ENCODE measurements at regions not wholly inside any gene's neighbourhood (a gene's known extent, or its start where the extent isn't known, plus 50 kb on each side); places are given as distances from the start of the nearest gene placed in this dataset.
"Not testable (repeated sequence)": the region's sequence is repeated elsewhere in the genome, so short reads cannot be mapped to it uniquely, and the experiment has no call there.

DNA sequence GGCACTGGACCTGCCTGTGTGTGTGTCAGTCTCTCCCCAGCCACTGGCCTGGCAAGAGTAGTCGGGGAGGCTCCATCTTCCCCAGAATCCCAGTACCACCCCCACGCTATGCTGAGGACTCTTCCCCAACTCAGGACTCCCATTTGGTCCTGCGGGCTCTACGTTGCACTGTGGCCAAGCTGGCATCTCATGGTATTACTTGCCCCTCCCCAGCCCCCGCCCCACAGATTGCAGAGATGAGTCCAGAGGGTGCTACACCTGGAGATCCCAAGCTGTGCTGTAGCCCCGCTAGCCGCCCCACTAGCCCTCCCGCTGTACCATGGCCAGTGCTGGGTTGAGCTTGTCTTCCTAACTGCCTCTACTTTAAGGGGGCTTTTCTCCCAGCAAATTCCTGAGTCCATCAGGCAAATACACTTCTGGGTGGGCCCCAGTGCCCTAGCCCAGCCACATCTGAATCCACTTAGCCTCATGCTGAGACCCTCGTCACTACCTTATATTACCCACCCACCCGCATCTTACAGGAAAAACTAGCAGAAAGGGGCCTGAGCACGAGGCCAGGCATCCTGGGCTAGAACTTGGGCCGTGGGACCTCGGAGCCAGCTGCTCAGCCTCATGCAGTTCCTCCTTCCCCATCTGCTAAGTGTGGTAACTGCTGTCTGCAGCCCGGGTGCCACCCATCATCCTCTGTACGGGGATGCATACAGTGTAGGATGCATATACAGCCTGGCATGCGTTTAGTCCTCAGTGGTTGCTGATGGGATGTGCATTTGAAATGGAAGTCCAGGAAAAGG is 65.8 kb upstream of the CACUL1 start:
- no peak for DNase-seq
- no peak for TF ChIP-seq GATA1 (IDR thresholded peaks at IDR 0.05; ENCODE audit: low read depth, low read length)
- no peak for TF ChIP-seq POLR2A (IDR thresholded peaks at IDR 0.05; ENCODE audit: low read length)

- TF ChIP-seq POLR2A (IDR thresholded peaks at IDR 0.05; ENCODE audit: low read length) (no peak), GATA1 (IDR thresholded peaks at IDR 0.05; ENCODE audit: low read depth, low read length) (no peak)
- no peak for DNase-seq
These were observed 68.6 kb upstream of the CACUL1 start for GRCh38 chr10:118823256-118823907.

DNA sequence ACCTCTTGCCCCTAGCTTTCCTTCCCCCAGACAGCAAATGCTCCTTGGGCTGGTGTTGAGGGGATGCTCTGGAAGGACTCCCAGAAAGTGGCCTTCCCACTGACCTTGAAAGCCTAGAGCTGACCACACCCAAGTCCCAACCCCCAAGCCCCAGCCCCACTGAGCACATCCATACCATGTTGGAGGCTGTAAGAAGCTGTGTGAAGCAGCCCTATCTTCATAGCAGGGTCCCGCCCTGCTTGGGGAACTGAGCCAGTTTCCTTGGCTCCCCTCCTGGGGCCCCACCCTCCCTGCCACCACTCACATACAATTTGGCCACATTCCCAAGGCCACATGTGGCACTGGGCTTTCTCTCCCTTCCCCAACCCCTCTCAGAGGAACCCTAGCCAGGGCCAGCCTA is 72.3 kb upstream of the CACUL1 start:
- no peak for TF ChIP-seq POLR2A (IDR thresholded peaks at IDR 0.05; ENCODE audit: low read length)
- no peak for TF ChIP-seq GATA1 (IDR thresholded peaks at IDR 0.05; ENCODE audit: low read depth, low read length)
- DNase-seq, result no peak

DNA sequence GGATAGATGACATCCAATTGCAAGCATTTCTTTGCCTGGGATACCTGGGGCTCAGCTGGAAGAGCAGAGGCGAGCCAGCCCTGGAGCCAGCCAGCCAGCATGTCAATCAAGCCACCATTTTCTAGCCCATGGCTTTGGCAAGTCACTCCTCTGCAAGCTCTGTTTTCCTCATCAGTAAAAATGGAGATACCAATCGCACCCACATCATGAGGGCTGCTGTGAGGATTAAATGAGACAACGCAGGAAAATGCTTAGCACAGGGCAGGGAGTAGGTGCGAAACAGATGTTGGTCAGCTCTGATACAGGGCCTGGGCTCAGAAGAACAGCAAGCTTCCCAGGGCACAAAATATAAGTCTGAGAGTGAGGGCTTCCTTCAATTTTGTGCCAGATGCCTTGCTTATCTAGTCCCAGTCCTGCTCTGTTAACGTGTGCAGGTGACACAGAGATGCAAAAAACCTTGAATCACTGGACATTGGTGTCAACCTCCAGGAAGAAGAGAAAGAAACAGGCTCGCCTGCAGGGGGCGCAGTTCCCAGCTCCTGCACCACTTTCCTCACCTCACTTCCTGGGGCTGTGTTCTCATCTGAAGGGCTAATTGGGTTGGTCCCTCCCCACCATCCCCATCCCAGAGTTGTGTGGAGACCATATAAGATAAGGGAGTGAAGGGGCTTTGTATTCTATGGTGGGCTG is 72.8 kb upstream of the CACUL1 start:
- peak in 1 of 2 experiments; percentile 12 for DNase-seq
- TF ChIP-seq GATA1 (IDR thresholded peaks at IDR 0.05; ENCODE audit: low read depth, low read length), result no peak

GRCh38 chr10:118832241-118832651 is 77.5 kb upstream of the CACUL1 start:
- no peak for TF ChIP-seq GATA1 (IDR thresholded peaks at IDR 0.05; ENCODE audit: low read depth, low read length)
- TF ChIP-seq POLR2A (IDR thresholded peaks at IDR 0.05; ENCODE audit: low read length), result no peak
- no peak for DNase-seq

GRCh38 chr10:118834370-118834769 is 79.6 kb upstream of the CACUL1 start:
- not testable (repeated sequence) for DNase-seq

DNA sequence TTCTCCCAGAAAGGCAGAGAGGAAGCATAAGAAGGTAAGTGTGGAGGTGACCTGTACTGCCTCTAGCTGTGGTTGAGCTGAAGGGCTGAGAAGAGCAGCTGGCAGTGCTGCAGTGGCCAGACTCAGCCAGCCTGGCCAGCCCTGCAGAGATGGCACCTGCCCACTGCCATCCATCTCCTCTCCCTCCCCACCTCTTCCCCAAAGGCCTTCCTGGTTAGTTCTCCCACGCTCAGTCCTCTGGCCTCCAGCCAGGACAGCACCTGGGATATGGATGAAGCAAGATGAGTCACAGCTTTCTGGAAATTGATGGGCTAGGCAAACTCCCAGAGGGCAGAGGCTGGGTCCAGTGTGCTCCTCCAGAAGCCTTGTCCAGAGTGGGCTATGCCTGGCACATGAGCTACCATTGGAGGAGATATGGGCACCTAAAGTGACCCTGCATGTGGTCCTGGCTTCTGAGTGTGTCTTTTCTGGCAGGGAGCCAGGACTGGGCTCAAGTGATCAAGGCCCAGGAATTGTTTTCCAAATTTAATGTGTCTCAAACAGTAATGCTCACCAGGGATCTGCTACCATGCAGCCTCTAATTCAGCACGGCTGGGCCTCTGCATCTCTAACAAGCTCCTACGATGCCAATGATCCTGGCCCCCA is 81.0 kb upstream of the CACUL1 start:
- DNase-seq, result no peak
- TF ChIP-seq GATA1 (IDR thresholded peaks at IDR 0.05; ENCODE audit: low read depth, low read length) (no peak), POLR2A (IDR thresholded peaks at IDR 0.05; ENCODE audit: low read length) (no peak)

GRCh38 chr10:118838364-118838763 is 83.6 kb upstream of the CACUL1 start:
- no peak for DNase-seq
- TF ChIP-seq GATA1 (IDR thresholded peaks at IDR 0.05; ENCODE audit: low read depth, low read length) (no peak), POLR2A (IDR thresholded peaks at IDR 0.05; ENCODE audit: low read length) (no peak)

DNA sequence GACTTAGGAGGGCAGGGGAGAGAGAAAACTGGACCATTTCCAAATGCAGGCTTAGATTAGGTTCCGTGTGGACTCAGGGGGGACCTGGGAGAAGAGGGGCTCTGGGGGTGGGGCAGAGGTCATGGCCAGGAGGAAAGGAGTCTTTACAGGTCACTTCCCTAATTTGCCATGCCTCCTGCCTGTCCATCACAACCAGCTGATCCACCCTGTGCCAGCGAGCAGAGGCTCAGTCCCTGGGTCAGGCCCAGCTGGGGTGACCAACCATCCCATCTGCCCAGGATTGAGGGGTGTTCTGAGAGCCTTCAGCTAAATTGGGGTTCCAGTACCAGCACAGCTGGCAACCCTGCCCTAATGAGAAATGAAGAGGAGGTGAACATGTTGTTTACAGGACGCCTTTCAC is 84.6 kb upstream of the CACUL1 start:
- no peak for DNase-seq
- TF ChIP-seq GATA1 (IDR thresholded peaks at IDR 0.05; ENCODE audit: low read depth, low read length) (no peak), POLR2A (IDR thresholded peaks at IDR 0.05; ENCODE audit: low read length) (no peak)

DNA sequence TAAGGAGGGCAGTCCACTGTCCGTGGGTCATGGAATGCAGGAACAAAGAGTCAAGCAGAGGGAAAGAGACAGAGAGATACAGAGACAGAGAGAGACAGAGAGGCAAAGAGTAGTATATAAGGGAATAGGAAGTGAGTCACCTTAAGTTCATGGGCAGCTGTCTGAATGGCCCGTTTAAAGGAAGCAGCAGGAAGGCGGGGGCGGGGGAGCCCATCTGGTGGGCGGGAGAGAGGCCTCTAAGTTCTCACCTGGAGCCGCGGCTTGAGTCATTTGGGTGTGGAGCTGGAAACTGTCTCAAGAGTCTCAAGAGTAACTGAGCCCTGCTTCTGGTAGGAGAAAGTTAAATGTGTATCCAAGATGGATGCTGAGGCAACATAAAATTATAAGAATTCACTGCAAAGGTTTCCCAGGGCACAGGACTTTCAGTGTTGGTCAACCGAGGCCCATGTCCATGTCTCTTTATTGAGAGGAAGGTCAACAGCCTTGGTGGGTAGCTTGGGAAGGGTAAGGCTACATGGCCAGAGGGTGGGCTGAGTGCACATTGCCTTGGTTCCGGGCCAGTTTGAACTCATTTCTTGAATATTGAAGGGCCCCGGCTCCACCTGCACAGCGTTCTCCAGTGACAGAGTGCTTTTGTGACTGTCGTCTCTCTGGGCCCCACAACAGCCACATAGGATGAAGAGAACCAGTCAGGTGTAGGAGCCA is 85.5 kb upstream of the CACUL1 start:
- no peak for DNase-seq
- TF ChIP-seq POLR2A (IDR thresholded peaks at IDR 0.05; ENCODE audit: low read length), result no peak
- no peak for TF ChIP-seq GATA1 (IDR thresholded peaks at IDR 0.05; ENCODE audit: low read depth, low read length)

- TF ChIP-seq POLR2A (IDR thresholded peaks at IDR 0.05; ENCODE audit: low read length) (no peak), GATA1 (IDR thresholded peaks at IDR 0.05; ENCODE audit: low read depth, low read length) (no peak)
- DNase-seq, result no peak
These were observed 86.2 kb upstream of the CACUL1 start for GRCh38 chr10:118840776-118841468.

DNA sequence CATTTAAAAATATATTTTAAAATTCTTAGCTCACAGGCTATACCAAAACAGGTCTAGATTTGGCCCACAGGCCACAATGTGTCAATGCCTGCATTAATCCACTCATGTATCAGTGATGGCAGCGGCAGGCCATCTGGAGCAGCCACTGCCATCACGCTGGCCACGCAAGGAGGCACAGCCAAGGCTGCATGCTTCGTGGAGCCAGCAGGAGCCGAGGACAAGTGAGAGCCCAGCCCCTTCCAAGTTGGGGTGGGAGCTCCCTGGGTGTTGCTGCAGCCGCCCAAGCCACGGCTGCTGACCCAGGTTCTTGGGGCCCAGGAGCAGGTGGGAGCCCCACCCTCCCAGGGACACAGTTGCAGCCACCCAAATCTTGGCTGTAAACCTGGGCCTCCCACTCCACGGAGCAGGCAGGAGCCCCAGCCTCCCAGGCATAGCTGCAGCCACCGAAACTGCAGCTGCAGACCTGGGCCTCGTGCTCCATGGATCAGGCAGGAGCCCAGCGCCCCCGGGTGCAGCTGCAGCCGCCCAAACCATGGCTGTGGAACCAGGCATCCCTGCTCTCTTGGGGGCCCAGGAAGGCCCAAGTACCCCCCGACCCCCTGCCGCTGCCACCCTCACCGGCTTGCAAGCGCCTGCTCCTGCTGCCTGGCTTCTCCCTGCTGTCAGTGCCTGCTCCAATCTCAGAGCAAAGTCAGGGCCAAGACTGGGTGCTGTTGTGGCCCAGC is 87.3 kb upstream of the CACUL1 start:
- no peak for DNase-seq
- no peak for TF ChIP-seq POLR2A (IDR thresholded peaks at IDR 0.05; ENCODE audit: low read length)
- no peak for TF ChIP-seq GATA1 (IDR thresholded peaks at IDR 0.05; ENCODE audit: low read depth, low read length)

Measured in erythroblast (primary cell).